ENCODE measurements at regions not wholly inside any gene's neighbourhood (a gene's known extent, or its start where the extent isn't known, plus 50 kb on each side); places are given as distances from the start of the nearest gene placed in this dataset.

GRCh38 chr10:61346796-61347413, 106.3 kb downstream of the TMEM26 start:
- H3K4me1 ChIP-seq, result no peaks in the 10 kb centered on the region
- TF ChIP-seq, protein P1, sequence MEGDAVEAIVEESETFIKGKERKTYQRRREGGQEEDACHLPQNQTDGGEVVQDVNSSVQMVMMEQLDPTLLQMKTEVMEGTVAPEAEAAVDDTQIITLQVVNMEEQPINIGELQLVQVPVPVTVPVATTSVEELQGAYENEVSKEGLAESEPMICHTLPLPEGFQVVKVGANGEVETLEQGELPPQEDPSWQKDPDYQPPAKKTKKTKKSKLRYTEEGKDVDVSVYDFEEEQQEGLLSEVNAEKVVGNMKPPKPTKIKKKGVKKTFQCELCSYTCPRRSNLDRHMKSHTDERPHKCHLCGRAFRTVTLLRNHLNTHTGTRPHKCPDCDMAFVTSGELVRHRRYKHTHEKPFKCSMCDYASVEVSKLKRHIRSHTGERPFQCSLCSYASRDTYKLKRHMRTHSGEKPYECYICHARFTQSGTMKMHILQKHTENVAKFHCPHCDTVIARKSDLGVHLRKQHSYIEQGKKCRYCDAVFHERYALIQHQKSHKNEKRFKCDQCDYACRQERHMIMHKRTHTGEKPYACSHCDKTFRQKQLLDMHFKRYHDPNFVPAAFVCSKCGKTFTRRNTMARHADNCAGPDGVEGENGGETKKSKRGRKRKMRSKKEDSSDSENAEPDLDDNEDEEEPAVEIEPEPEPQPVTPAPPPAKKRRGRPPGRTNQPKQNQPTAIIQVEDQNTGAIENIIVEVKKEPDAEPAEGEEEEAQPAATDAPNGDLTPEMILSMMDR (IDR thresholded peaks at IDR 0.05), result no peak
- TF ChIP-seq POLR2A (IDR thresholded peaks at IDR 0.05) (no peak), EP300 (IDR thresholded peaks at IDR 0.05) (no peak), POLR2AphosphoS5 (IDR thresholded peaks at IDR 0.05) (no peak)
- ATAC-seq (ENCODE audit: low FRiP score in 2 of 2), result no peak
- no peaks in the 10 kb centered on the region for H3K36me3 ChIP-seq
- no peaks in the 10 kb centered on the region for H3K27me3 ChIP-seq
- H3K4me3 ChIP-seq, result no peak overlapping the region
- H3K27ac ChIP-seq, result no peak overlapping the region
- peaks cover 0 to 2% (median 0%) of the 10 kb centered on the region in 4 donors for H3K9me3 ChIP-seq
- DNase-seq, result no peak
- WGBS, 2 donors, result 70 to 72% methylated on average over 3 of the region's 3 CpGs

DNA sequence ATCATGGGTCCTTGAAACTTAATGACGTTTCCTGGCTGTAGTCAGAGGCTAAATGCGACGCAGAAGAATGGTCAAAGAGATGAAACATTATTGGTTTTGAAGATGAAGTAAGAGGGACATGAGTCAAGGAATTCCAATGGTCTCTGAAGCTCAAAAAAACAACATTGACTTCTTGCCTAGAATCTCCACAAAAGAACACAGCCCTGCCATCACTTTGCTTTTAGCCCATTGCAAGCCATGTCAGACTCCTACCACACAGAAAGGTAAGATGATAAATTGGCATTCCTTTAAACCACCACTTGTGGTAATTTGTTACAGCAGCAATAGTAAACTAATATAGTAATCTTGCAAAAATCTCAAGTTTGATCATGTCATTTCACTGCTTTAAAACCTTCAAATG, 109.4 kb downstream of the TMEM26 start:
- no peak for DNase-seq
- no peak for TF ChIP-seq EP300 (IDR thresholded peaks at IDR 0.05)
- no peak for TF ChIP-seq POLR2A (IDR thresholded peaks at IDR 0.05)
- no peak for TF ChIP-seq POLR2AphosphoS5 (IDR thresholded peaks at IDR 0.05)
- TF ChIP-seq, protein P1 (IDR thresholded peaks at IDR 0.05), result no peak
- Histone ChIP-seq H3K4me1 (no peaks in the 10 kb centered on the region), H3K27me3 (no peaks in the 10 kb centered on the region), H3K36me3 (no peaks in the 10 kb centered on the region), H3K9me3 (peaks cover 0 to 2% (median 0%) of the 10 kb centered on the region in 4 donors), H3K27ac (no peak overlapping the region), H3K4me3 (no peak overlapping the region)
- 84 to 89% methylated on average over 3 of the region's 3 CpGs for WGBS, 2 donors
- no peak for ATAC-seq (ENCODE audit: low FRiP score in 2 of 2)

DNA sequence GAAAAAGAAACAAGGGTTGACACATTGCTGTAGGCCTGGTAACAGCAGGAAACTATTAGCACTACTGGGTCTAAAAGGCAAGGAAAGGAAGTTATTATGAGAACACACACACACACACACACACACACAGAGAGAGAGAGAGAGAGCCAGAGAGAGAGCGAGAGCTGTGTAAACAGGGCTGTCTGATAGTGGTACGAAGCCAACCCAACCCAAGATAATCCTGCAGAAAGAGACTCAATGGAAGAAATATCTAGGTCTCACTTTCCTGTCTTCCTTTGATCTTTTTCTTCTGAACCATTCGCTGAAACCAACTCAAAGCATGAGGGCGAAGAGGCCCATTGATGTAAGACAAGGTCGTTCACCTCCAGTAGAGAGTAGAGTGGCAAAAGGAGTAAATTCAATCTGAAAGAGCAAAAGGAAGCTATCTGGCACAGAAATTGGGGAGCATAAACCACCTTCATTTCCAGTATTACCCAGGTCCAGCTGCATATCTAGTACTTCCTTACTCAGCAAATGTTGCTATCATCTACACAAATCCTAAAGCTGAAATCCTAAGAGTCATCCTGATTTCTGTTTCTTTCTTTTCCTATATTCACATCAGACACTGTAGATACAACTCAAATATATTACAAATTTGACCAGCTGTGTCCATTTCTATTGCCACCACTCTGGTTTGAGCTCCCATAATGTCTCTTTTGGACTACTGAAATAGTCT, 110.2 kb downstream of the TMEM26 start:
- WGBS, 2 donors, result 61 to 80% methylated on average over 4 to 5 of the region's 5 CpGs
- ATAC-seq (ENCODE audit: low FRiP score in 2 of 2) (no peak), DNase-seq (no peak)
- H3K4me3 ChIP-seq, result no peak overlapping the region
- no peaks in the 10 kb centered on the region for H3K36me3 ChIP-seq
- peaks cover 0 to under 1% (median 0%) of the 10 kb centered on the region in 4 donors for H3K9me3 ChIP-seq
- no peaks in the 10 kb centered on the region for H3K27me3 ChIP-seq
- H3K27ac ChIP-seq, result no peak overlapping the region
- H3K4me1 ChIP-seq, result no peaks in the 10 kb centered on the region
- TF ChIP-seq, protein P1 (IDR thresholded peaks at IDR 0.05), result no peak
- no peak for TF ChIP-seq POLR2AphosphoS5 (IDR thresholded peaks at IDR 0.05)
- TF ChIP-seq POLR2A (IDR thresholded peaks at IDR 0.05), result no peak
- no peak for TF ChIP-seq EP300 (IDR thresholded peaks at IDR 0.05)

GRCh38 chr10:61341008-61341407, 112.2 kb downstream of the TMEM26 start:
- Histone ChIP-seq H3K4me3 (no peak overlapping the region), H3K27me3 (no peaks in the 10 kb centered on the region), H3K4me1 (no peaks in the 10 kb centered on the region), H3K36me3 (no peaks in the 10 kb centered on the region), H3K27ac (no peak overlapping the region), H3K9me3 (no peaks in the 10 kb centered on the region)
- TF ChIP-seq POLR2AphosphoS5 (IDR thresholded peaks at IDR 0.05), result no peak
- TF ChIP-seq, protein P1 (IDR thresholded peaks at IDR 0.05), result no peak
- no peak for TF ChIP-seq EP300 (IDR thresholded peaks at IDR 0.05)
- TF ChIP-seq POLR2A (IDR thresholded peaks at IDR 0.05), result no peak
- DNase-seq, result no peak
- ATAC-seq (ENCODE audit: low FRiP score in 2 of 2), result no peak

- no peaks in the 10 kb centered on the region for H3K4me1 ChIP-seq
- no peaks in the 10 kb centered on the region for H3K36me3 ChIP-seq
- ATAC-seq (ENCODE audit: low FRiP score in 2 of 2) (no peak), DNase-seq (no peak)
- no peak overlapping the region for H3K4me3 ChIP-seq
- WGBS, 2 donors, result 88 to 98% methylated on average over 1 of the region's 1 CpG
- H3K27me3 ChIP-seq, result no peaks in the 10 kb centered on the region
- TF ChIP-seq EP300 (IDR thresholded peaks at IDR 0.05) (no peak), POLR2A (IDR thresholded peaks at IDR 0.05) (no peak), POLR2AphosphoS5 (IDR thresholded peaks at IDR 0.05) (no peak)
- H3K9me3 ChIP-seq, result no peaks in the 10 kb centered on the region
- H3K27ac ChIP-seq, result no peak overlapping the region
Measured at GRCh38 chr10:61338146-61338545, 115.0 kb downstream of the TMEM26 start.
